ENCODE measurements at regions not wholly inside any gene's neighbourhood (a gene's known extent, or its start where the extent isn't known, plus 50 kb on each side); places are given as distances from the start of the nearest gene placed in this dataset.

DNA sequence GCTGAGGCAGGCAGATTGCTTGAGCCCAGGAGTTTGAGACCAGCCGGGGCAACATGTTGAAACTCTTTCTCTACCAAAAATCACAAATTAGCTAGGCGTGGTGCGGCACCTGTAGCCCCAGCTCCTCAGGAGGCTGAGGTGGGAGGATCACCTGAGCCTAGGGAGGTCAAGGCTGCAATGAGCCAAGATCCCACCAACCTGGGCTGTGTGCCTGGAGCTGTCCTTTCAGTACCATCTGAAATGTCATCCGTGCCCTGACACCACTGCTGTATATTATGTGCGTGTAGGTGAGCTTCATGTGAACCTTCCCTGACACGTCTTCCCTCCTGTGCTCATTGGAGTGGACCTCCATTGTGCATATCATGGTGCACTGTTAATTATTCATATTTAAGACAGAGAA, 84.8 kb upstream of the HNRNPA3 start:
- Histone ChIP-seq H3K4me3 (ENCODE audit: insufficient read depth in 1 of 2, low read depth in 1 of 2, low read length in 2 of 2) (no peak overlapping the region), H3K4me1 (ENCODE audit: control insufficient read depth, insufficient read depth, low read depth, low read length) (no peaks in the 10 kb centered on the region), H3K27me3 (ENCODE audit: control insufficient read depth in 1 of 2, insufficient read depth in 1 of 2, low read length in 2 of 2) (peaks cover 4 to 8% of the 10 kb centered on the region in 2 experiments), H4K8ac (ENCODE audit: low read length) (no peak overlapping the region), H3K23ac (ENCODE audit: low read length in 2 of 2) (no peak overlapping the region), H3K4ac (ENCODE audit: low read depth in 1 of 2, low read length in 2 of 2) (no peak overlapping the region), H3K27ac (ENCODE audit: low read length, poor library complexity, severe bottlenecking) (no peak overlapping the region), H3K18ac (ENCODE audit: low read depth in 1 of 2, low read length in 2 of 2) (no peak overlapping the region), H2BK15ac (ENCODE audit: low read depth, poor library complexity, severe bottlenecking) (no peak overlapping the region), H2BK5ac (ENCODE audit: low read depth, low read length, poor library complexity, severe bottlenecking) (no peak overlapping the region), H2BK12ac (ENCODE audit: low read length in 2 of 2) (no peak overlapping the region), H2AFZ (ENCODE audit: low read depth, low read length) (no peak overlapping the region), H3K9me3 (ENCODE audit: control insufficient read depth, low read length) (no peaks in the 10 kb centered on the region), H3K4me2 (ENCODE audit: low read length, poor library complexity, severe bottlenecking) (no peak overlapping the region), H3K9ac (ENCODE audit: low read length) (no peak overlapping the region), H3K36me3 (ENCODE audit: control insufficient read depth in 1 of 2, insufficient read depth in 2 of 2, low read depth in 1 of 2, low read length in 2 of 2) (no peaks in the 10 kb centered on the region), H3K14ac (ENCODE audit: low read length in 2 of 2) (no peak overlapping the region), H3K79me1 (replicated peaks; ENCODE audit: low read length, poor library complexity, severe bottlenecking) (no peaks in the 10 kb centered on the region), H2AK5ac (ENCODE audit: low read length, severe bottlenecking) (no peak overlapping the region), H2BK120ac (ENCODE audit: low read depth, low read length) (no peak overlapping the region), H4K91ac (ENCODE audit: low read length) (no peak overlapping the region)
- 97% methylated on average over 6 of the region's 6 CpGs for WGBS
- no peak for DNase-seq

DNA sequence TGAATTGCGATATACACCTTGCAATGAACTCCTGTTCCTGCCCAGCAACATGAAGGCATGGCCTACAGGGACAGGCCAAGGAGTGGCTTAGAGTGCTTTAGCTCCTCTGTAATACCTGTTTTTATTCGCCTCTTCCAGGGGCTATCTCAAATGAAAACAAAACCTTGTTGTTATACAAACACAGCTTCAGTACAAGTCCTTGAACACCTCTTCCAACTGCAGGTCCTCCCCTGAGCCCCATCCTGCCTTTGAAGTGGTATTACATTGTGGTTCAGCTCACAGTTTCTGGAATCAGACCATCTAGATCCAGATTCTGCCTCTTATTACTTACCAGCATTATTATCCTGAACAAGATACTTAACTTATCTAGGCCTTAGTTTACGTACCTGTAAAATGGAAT, 83.0 kb upstream of the HNRNPA3 start:
- H4K8ac ChIP-seq (ENCODE audit: low read length): no peak overlapping the region
- H3K79me1 ChIP-seq (replicated peaks; ENCODE audit: low read length, poor library complexity, severe bottlenecking): no peaks in the 10 kb centered on the region
- 91% methylated on average over 3 of the region's 3 CpGs for WGBS
- H2BK15ac ChIP-seq (ENCODE audit: low read depth, poor library complexity, severe bottlenecking): no peak overlapping the region
- H2BK5ac ChIP-seq (ENCODE audit: low read depth, low read length, poor library complexity, severe bottlenecking): no peak overlapping the region
- H3K23ac ChIP-seq (ENCODE audit: low read length in 2 of 2): no peak overlapping the region
- H3K27ac ChIP-seq (ENCODE audit: low read length, poor library complexity, severe bottlenecking): no peak overlapping the region
- H2BK120ac ChIP-seq (ENCODE audit: low read depth, low read length): no peak overlapping the region
- no peak overlapping the region for H3K4me3 ChIP-seq (ENCODE audit: insufficient read depth in 1 of 2, low read depth in 1 of 2, low read length in 2 of 2)
- no peak overlapping the region for H3K9ac ChIP-seq (ENCODE audit: low read length)
- no peak overlapping the region for H3K18ac ChIP-seq (ENCODE audit: low read depth in 1 of 2, low read length in 2 of 2)
- no peak overlapping the region for H2AFZ ChIP-seq (ENCODE audit: low read depth, low read length)
- H2BK12ac ChIP-seq (ENCODE audit: low read length in 2 of 2): no peak overlapping the region
- no peak for DNase-seq
- H3K4me1 ChIP-seq (ENCODE audit: control insufficient read depth, insufficient read depth, low read depth, low read length): no peaks in the 10 kb centered on the region
- no peak overlapping the region for H3K4me2 ChIP-seq (ENCODE audit: low read length, poor library complexity, severe bottlenecking)
- no peaks in the 10 kb centered on the region for H3K36me3 ChIP-seq (ENCODE audit: control insufficient read depth in 1 of 2, insufficient read depth in 2 of 2, low read depth in 1 of 2, low read length in 2 of 2)
- H3K9me3 ChIP-seq (ENCODE audit: control insufficient read depth, low read length): no peaks in the 10 kb centered on the region
- no peak overlapping the region for H3K4ac ChIP-seq (ENCODE audit: low read depth in 1 of 2, low read length in 2 of 2)
- H2AK5ac ChIP-seq (ENCODE audit: low read length, severe bottlenecking): no peak overlapping the region
- H3K14ac ChIP-seq (ENCODE audit: low read length in 2 of 2): no peak overlapping the region
- peaks cover 4 to 8% of the 10 kb centered on the region in 2 experiments for H3K27me3 ChIP-seq (ENCODE audit: control insufficient read depth in 1 of 2, insufficient read depth in 1 of 2, low read length in 2 of 2)
- no peak overlapping the region for H4K91ac ChIP-seq (ENCODE audit: low read length)

DNA sequence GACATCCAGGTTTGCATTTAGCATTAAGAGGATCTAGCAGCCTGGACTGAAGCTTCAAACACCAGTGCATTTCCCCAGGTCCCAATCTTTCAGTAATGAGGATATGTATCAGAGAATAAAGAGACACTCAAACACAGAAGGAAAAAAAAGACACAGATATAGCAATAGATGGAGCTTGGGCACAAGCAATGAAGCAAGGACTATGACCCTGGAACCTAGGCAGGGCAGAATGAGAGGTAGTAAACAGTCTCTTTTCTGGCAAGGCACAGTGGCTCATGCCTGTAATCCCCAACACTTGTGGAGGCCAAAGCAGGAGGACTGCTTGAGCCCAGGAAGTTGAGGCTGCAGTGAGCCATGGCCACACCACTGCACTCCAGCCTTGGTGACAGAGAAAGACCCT, 80.7 kb upstream of the HNRNPA3 start:
- Histone ChIP-seq H3K9me3 (ENCODE audit: control insufficient read depth, low read length) (no peaks in the 10 kb centered on the region), H3K4me3 (ENCODE audit: insufficient read depth in 1 of 2, low read depth in 1 of 2, low read length in 2 of 2) (no peak overlapping the region), H3K9ac (ENCODE audit: low read length) (no peak overlapping the region), H2BK5ac (ENCODE audit: low read depth, low read length, poor library complexity, severe bottlenecking) (no peak overlapping the region), H2BK12ac (ENCODE audit: low read length in 2 of 2) (no peak overlapping the region), H3K27me3 (ENCODE audit: control insufficient read depth in 1 of 2, insufficient read depth in 1 of 2, low read length in 2 of 2) (peaks cover 4 to 8% of the 10 kb centered on the region in 2 experiments), H2AK5ac (ENCODE audit: low read length, severe bottlenecking) (no peak overlapping the region), H3K23ac (ENCODE audit: low read length in 2 of 2) (no peak overlapping the region), H3K18ac (ENCODE audit: low read depth in 1 of 2, low read length in 2 of 2) (no peak overlapping the region), H3K27ac (ENCODE audit: low read length, poor library complexity, severe bottlenecking) (no peak overlapping the region), H3K4me2 (ENCODE audit: low read length, poor library complexity, severe bottlenecking) (no peak overlapping the region), H4K91ac (ENCODE audit: low read length) (no peak overlapping the region), H2BK15ac (ENCODE audit: low read depth, poor library complexity, severe bottlenecking) (no peak overlapping the region), H3K14ac (ENCODE audit: low read length in 2 of 2) (no peak overlapping the region), H2AFZ (ENCODE audit: low read depth, low read length) (no peak overlapping the region), H3K36me3 (ENCODE audit: control insufficient read depth in 1 of 2, insufficient read depth in 2 of 2, low read depth in 1 of 2, low read length in 2 of 2) (no peaks in the 10 kb centered on the region), H4K8ac (ENCODE audit: low read length) (no peak overlapping the region), H3K4me1 (ENCODE audit: control insufficient read depth, insufficient read depth, low read depth, low read length) (no peaks in the 10 kb centered on the region), H3K4ac (ENCODE audit: low read depth in 1 of 2, low read length in 2 of 2) (no peak overlapping the region), H2BK120ac (ENCODE audit: low read depth, low read length) (no peak overlapping the region), H3K79me1 (replicated peaks; ENCODE audit: low read length, poor library complexity, severe bottlenecking) (no peaks in the 10 kb centered on the region)
- no peak for DNase-seq

DNA sequence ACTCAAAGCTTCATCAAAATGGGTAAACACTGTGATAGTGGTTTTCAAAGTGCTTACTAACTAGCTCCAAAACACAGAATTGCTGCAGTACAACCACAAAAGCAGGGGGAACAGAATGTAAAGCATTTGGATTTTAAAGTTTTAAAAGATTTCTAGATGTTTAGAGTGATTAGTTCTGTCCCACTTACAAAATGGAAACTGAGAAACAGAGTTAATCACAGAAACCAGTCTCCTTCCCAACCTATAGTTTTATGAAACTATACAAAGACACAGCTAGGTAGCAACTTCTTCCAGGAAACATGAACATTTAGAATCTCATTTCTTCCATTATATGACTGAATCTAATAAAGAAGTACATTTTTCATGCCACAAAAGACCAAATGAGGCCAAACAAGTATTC, 73.8 kb upstream of the HNRNPA3 start:
- H3K4me3 ChIP-seq (ENCODE audit: insufficient read depth in 1 of 2, low read depth in 1 of 2, low read length in 2 of 2): no peak overlapping the region
- no peaks in the 10 kb centered on the region for H3K36me3 ChIP-seq (ENCODE audit: control insufficient read depth in 1 of 2, insufficient read depth in 2 of 2, low read depth in 1 of 2, low read length in 2 of 2)
- H3K18ac ChIP-seq (ENCODE audit: low read depth in 1 of 2, low read length in 2 of 2): no peak overlapping the region
- no peak overlapping the region for H2AFZ ChIP-seq (ENCODE audit: low read depth, low read length)
- no peak overlapping the region for H3K9ac ChIP-seq (ENCODE audit: low read length)
- no peak overlapping the region for H2BK120ac ChIP-seq (ENCODE audit: low read depth, low read length)
- no peak for DNase-seq
- no peaks in the 10 kb centered on the region for H3K4me1 ChIP-seq (ENCODE audit: control insufficient read depth, insufficient read depth, low read depth, low read length)
- H3K23ac ChIP-seq (ENCODE audit: low read length in 2 of 2): no peak overlapping the region
- no peaks in the 10 kb centered on the region for H3K27me3 ChIP-seq (ENCODE audit: control insufficient read depth in 1 of 2, insufficient read depth in 1 of 2, low read length in 2 of 2)
- no peak overlapping the region for H2AK5ac ChIP-seq (ENCODE audit: low read length, severe bottlenecking)
- H2BK5ac ChIP-seq (ENCODE audit: low read depth, low read length, poor library complexity, severe bottlenecking): no peak overlapping the region
- no peak overlapping the region for H3K4ac ChIP-seq (ENCODE audit: low read depth in 1 of 2, low read length in 2 of 2)
- no peak overlapping the region for H4K8ac ChIP-seq (ENCODE audit: low read length)
- no peaks in the 10 kb centered on the region for H3K79me1 ChIP-seq (replicated peaks; ENCODE audit: low read length, poor library complexity, severe bottlenecking)
- H2BK15ac ChIP-seq (ENCODE audit: low read depth, poor library complexity, severe bottlenecking): no peak overlapping the region
- no peak overlapping the region for H4K91ac ChIP-seq (ENCODE audit: low read length)
- no peak overlapping the region for H3K27ac ChIP-seq (ENCODE audit: low read length, poor library complexity, severe bottlenecking)
- H3K4me2 ChIP-seq (ENCODE audit: low read length, poor library complexity, severe bottlenecking): no peak overlapping the region
- no peak overlapping the region for H2BK12ac ChIP-seq (ENCODE audit: low read length in 2 of 2)
- no peak overlapping the region for H3K14ac ChIP-seq (ENCODE audit: low read length in 2 of 2)
- H3K9me3 ChIP-seq (ENCODE audit: control insufficient read depth, low read length): no peaks in the 10 kb centered on the region
